ENCODE measurements at regions not wholly inside any gene's neighbourhood (a gene's known extent, or its start where the extent isn't known, plus 50 kb on each side); places are given as distances from the start of the nearest gene placed in this dataset.

DNA sequence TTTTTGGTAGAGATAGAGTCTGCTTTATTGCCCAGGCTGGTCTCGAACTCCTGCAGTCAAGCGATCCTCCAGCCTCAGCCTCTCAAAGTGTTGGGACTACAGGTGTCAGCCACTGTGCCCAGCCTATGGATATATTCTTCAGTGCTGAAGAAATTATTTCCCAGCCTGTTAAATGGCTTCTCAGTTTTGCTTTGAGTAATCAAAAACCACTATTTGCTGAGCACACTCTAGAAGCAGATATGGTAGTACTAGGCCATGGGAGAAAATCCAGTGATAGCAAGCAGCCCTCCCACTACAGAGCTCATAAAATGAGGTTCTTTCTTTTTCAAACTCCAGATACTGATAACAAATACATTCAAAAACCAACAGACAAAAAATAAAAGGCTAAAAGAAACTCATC lies 80.6 kb upstream of the CLDN10 start:
- TF ChIP-seq, protein P1, sequence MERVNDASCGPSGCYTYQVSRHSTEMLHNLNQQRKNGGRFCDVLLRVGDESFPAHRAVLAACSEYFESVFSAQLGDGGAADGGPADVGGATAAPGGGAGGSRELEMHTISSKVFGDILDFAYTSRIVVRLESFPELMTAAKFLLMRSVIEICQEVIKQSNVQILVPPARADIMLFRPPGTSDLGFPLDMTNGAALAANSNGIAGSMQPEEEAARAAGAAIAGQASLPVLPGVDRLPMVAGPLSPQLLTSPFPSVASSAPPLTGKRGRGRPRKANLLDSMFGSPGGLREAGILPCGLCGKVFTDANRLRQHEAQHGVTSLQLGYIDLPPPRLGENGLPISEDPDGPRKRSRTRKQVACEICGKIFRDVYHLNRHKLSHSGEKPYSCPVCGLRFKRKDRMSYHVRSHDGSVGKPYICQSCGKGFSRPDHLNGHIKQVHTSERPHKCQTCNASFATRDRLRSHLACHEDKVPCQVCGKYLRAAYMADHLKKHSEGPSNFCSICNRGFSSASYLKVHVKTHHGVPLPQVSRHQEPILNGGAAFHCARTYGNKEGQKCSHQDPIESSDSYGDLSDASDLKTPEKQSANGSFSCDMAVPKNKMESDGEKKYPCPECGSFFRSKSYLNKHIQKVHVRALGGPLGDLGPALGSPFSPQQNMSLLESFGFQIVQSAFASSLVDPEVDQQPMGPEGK (CRISPR knock-in tag; IDR thresholded peaks at IDR 0.05; ENCODE audit: borderline replicate concordance) = no peak
- TF ChIP-seq GLIS3 (CRISPR knock-in tag; IDR thresholded peaks at IDR 0.05) (no peak), ZFP30 (CRISPR knock-in tag; IDR thresholded peaks at IDR 0.05) (no peak), PPARA (CRISPR knock-in tag; IDR thresholded peaks at IDR 0.05; ENCODE audit: borderline replicate concordance) (no peak), CSRNP3 (CRISPR knock-in tag; IDR thresholded peaks at IDR 0.05) (no peak), TCF4 (CRISPR knock-in tag; IDR thresholded peaks at IDR 0.05; ENCODE audit: borderline replicate concordance) (no peak), ZNF565 (CRISPR knock-in tag; conservative IDR thresholded peaks at IDR 0.05; ENCODE audit: low read depth) (no peak), CREB5 (CRISPR knock-in tag; IDR thresholded peaks at IDR 0.05; ENCODE audit: low read depth) (no peak)
- TF ChIP-seq, protein P2, sequence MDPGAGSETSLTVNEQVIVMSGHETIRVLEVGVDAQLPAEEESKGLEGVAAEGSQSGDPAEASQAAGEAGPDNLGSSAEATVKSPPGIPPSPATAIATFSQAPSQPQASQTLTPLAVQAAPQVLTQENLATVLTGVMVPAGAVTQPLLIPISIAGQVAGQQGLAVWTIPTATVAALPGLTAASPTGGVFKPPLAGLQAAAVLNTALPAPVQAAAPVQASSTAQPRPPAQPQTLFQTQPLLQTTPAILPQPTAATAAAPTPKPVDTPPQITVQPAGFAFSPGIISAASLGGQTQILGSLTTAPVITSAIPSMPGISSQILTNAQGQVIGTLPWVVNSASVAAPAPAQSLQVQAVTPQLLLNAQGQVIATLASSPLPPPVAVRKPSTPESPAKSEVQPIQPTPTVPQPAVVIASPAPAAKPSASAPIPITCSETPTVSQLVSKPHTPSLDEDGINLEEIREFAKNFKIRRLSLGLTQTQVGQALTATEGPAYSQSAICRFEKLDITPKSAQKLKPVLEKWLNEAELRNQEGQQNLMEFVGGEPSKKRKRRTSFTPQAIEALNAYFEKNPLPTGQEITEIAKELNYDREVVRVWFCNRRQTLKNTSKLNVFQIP (CRISPR knock-in tag; IDR thresholded peaks at IDR 0.05; ENCODE audit: borderline replicate concordance, low read depth) = no peak

Measured in SK-N-SH treated with all-trans-retinoic acid at 6 μM for 48 hours (cell line).